ENCODE measurements at regions not wholly inside any gene's neighbourhood (a gene's known extent, or its start where the extent isn't known, plus 50 kb on each side); places are given as distances from the start of the nearest gene placed in this dataset.

DNA sequence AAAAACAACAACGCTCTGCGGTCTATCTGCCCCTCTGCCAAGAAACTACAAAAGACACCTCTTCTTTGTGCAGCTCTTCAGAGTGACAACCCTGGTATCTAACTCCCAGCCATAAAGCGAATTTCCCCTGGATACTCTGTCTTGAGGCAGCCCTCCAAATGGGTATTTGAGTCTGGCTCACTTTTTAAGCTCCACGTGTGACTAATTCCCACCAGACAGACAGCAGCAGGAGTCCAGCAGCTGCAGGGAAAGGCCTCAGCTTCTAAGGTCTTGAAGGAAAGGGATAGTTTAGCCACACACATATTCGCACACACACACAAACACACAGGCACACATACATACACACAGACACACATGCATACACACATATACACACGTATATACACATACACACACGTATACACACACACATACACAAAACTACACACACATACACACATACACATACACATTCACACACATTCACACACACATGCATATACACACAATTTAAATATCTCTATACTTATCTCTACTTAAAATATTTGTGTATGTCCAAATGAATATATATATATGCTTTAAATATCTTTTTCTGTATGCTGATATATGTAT, 188.8 kb downstream of the TSHZ3 start:
- DNase-seq, result no peak

- DNase-seq, result no peak
These were observed 195.2 kb downstream of the TSHZ3 start for GRCh38 chr19:31154021-31154420.

DNA sequence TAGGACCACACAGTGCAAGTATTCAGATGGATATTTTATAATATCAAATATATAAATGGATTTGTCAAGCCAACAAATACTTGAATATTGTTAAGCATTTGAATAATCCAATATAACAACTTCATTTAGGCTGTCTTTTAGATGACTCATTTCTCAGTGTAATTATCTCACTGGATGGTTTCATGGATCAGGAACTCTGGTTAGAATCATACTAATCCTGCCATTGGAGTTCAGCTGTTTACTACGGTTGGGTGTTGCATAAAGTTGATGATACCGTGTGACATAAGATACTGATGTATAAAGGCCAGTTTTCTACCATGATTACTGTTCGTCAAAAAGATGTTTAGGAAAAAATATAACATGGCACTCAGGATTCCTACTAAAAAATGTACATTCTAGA, 196.3 kb downstream of the TSHZ3 start:
- no peak for DNase-seq

GRCh38 chr19:31149441-31149941, 199.7 kb downstream of the TSHZ3 start:
- DNase-seq, result no peak

DNA sequence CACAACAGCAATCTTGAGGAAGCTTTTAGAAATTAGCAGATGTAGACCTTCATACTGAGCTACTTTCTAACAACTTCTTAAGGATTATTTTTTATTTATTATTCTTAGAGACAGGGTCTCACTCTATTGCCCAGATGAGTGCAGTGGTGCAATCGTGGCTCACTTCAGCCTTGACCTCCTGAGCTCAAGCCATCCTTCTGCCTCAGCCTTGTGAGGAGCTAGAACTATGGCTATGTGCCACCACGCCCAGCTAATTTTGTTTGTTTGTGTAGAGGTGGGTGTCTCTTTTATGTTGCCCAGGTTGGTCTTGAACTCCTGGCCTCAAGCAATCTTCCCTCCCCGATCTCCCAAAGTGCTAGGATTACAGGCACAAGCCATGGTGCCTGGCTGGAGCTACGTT, 200.6 kb downstream of the TSHZ3 start:
- DNase-seq, result no peak

- DNase-seq, result no peak
These were observed 202.0 kb downstream of the TSHZ3 start for GRCh38 chr19:31147234-31147633.

DNA sequence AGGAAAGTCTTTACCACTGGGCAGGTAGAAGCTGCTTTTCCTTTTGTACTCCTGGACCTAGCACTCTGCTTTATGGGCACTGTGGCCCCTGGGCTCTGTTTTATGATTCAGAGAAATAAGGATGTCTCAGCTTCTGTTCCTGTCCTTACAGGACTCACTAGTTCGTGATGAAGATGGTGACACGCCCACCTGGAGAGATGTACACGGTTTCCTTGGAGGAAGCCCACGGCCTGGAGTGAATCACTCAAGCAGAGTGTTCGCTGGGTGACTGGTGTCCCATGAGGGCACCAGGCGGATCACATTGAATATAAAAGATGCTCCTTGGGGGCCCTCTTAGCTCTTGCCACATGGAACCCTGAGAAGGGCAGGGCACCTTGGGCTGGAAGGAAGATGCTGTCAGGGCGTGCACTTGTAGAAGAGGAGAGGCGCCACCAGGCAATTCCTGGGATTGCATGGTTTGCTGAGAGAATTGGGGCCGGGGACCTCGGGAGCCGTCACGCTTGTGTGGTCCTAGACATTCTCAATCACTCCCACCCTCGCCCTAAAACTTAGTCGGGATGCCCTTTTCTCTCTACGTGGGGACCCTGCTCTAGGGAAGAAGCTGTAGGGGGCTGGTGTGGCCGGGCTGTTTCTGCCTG, 202.6 kb downstream of the TSHZ3 start:
- DNase-seq, result no peak

DNA sequence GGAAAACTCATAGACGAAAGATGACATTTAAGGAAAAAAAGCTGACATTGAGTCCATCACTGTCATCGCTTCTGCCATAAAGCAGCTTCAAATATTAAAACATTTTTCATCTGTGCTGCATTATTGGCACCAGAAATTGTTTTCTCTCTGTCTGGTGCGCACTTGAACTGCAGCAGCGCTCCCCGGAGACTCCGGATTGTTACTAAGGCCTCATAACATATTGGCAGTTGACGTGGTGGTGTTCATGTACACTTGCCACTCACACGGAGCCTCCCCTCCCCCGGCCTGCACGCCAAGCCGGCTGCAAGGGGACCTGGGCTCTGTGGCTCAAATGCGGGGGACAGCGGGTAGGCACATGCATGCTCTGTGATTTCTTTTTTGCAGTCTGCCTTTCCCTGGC, 203.2 kb downstream of the TSHZ3 start:
- no peak for DNase-seq

DNA sequence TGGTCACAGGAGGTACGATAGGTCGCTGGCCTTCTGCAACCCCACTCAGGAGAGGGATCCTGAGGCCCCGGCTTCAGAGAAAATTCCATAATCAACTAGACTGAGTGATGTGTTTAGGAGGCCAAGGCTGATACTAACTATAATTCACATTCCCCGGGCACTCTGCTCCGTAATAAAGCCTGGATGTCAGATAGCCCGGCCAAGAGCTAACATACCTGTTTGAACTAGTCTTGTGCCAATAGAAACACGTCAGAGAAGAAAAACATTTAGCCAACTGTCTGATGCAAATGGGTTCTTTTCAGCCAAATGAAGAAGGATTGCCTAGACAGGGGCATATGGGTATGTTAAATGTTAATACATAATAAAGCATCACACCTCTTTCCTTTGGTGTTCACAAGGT, 204.2 kb downstream of the TSHZ3 start:
- no peak for DNase-seq

DNA sequence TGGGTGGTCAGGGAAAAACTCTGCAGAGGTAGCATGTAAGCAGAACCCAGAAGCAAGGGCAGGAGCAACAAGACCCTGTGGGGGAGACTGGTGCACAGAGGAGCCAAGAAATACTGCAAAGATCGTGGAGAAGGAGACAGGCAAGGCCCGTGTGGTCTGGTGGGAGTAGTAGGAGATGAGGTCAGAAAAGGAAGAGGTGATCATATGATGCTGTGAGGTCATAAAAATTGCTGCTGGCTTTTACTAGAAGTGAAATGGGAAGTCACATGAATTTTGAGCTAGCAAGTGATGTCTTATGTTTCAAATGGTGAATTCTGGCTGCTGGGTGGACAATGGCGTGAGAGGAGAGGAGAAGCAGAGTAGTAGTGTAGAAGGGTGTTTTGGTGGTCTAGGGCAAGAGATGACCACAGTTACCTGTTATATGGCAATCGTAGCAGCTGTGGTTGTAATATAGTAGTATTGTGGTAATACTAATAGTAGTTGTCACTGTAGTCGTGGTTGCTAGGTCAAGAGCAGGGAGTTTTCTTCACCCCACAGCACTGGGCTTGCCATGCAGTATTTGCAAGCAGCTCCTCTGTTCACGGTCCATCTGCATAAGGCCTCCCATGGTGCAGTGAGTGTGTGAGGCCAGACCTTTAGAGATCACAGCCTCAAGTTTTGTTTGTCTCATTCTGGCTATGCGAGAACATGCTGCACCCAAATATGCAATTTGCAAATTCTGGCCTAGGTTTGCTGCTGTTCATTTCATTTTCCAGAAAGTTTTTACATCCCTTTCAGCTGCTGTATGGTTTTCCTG, 205.0 kb downstream of the TSHZ3 start:
- no peak for DNase-seq

- DNase-seq, result no peak
These were observed 207.9 kb downstream of the TSHZ3 start for GRCh38 chr19:31141301-31141700.

DNA sequence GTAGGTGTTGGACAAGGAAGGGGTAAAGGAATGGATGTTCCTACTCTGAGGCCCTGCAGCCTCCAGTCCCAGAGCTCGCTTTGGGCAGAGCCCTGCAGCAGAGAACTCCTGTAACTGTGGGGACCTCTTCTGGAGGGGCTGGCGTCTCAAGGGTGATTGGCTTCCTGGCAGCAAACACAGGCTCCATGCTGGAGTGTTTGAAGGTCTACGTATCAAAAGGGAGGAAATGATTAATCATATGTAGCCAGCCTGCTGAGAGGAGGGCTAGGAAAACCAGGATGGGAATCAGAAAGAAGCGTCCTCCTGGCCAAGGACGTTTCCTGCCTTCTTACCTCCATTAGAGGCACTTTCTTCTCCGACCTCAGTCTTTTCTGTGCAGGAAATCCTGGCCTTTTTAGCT, 208.5 kb downstream of the TSHZ3 start:
- DNase-seq, result no peak

GRCh38 chr19:31139871-31140505, 209.2 kb downstream of the TSHZ3 start:
- DNase-seq, result no peak

DNA sequence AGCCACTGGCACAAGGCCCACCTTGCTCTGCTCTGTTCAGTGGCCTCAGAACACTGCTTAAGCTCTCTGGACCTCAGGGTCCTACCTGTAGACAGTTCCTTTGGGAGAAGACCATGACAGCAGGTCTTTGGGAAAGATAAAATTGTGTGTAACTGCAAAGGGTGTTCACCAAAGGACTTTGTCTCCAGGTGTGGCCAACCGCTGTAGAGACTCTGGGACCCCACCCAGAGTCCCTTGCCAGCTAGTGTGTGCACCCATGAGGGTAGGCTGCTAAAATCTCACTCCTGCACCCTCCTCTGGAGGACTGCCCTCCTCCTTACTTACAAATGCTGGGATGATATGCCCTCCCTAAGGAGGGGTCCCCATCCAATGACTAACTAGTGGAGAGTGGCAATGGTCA, 211.2 kb downstream of the TSHZ3 start:
- no peak for DNase-seq

DNA sequence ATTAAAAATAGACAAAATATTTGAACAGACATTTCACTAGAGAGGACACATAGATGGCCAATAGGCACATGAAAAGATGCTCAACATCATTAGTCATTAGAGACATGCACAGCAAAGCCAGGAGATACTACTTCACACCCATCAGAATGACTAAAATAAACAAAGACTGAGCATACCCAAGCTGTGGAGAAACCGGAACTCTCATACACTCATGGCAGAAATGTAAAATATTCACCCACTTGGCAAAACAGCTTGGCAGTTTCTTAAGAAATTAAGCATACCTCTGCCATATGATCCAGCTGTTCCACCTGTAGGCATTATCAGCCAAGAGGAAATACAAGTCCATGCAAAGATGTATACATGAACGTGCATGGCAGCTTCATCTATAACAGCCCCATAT, 213.4 kb downstream of the TSHZ3 start:
- DNase-seq, result no peak

- no peak for DNase-seq
These were observed 216.5 kb downstream of the TSHZ3 start for GRCh38 chr19:31132753-31133110.

- no peak for DNase-seq
These were observed 220.9 kb downstream of the TSHZ3 start for GRCh38 chr19:31128291-31128690.

DNA sequence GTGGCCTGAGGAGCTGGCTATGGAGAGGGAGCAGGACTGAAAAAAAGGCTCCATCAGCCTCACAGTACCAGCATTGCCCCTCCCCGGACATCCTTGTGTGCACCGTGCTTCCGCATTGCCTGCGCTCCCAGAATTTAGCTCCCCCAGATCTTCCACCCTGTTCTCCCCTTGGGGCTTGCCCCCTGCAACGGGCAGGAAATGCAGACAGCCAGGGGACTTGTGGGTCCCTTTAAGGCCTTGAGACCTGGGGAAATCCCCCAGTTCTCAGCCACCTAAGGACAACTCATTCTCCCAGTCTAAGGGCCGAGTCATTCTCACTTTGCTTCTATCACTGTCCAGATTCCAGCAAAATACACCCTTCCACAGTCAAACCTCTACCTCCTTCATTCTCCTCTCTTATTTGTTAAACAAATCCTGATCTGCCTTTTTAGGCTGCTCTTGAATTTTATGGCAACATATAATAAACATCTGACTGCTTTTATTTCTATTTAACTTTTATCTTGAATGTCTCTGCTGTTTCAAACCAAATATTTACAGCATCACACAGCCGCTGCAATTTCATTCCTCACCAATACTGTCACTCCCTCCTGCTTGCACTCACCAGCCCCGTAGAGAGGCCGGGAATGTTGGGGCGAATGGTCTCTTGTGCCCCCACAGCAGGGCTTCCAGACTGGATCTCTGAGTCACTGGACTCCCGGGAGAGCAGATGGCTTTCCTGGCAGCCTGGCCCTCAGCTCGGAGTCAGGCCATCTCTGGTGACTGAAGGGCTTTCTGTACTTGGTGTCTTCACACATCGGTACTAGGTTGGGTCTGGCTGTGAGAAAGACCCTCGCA, 221.9 kb downstream of the TSHZ3 start:
- no peak for DNase-seq

DNA sequence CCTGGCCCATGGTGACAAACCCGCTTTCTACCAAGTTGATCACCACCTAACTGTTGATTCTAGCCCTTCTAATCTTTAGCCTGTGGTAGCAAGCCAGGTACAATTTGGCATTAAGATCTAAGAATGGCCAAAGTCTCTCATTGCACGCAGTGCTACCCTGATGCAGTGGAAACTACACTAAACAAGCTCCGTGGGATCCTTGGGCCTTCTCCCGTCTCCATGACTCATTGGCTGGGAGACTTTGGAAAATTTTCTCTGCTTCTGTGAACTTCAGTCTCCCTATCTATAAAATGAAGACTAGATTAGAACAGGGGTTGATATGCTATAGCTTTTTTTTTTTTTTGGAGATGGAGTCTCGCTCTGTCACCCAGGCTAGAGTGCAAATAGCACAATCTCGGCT, 223.0 kb downstream of the TSHZ3 start:
- no peak for DNase-seq

DNA sequence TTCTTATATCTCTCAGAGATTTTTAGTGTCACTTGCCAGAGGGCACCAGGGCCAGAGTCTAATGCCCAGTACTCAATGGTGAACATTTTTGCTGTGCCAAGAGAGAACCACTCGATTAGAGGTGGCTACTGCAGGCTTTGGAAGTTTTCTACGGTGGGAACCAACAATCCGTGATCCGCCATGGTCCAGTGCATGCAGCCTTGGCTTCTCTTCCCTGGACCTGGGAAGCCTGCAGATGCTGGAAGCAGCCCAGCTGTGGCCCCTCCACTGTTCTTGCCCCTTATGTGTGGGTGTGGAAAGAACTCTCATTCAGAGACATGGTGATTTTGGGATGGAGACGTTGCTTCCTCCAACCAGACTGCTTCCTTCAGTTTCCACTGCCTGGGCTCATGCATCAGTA, 224.2 kb downstream of the TSHZ3 start:
- DNase-seq, result no peak

GRCh38 chr19:31121501-31121900, 227.7 kb downstream of the TSHZ3 start:
- DNase-seq, result no peak

DNA sequence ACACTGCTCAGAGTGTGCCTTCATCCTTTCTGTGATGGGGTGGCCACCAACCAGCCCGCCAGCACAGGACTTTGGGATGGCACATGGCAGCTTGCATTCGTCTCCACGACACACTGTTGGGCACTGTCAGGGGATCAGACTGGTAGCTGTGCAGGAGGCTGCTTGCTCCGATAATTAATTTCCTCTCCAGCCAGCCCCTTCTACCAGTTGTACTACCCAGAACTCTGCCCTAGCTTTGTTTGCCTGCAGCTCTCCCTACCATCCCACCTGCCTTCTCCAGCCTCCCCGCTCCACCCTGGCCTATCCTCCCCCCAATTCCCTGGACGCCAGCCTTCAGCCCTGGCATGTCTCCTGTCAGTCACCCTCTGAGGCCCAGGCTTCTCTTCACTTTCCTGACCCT, 228.3 kb downstream of the TSHZ3 start:
- no peak for DNase-seq
